ENCODE measurements at regions not wholly inside any gene's neighbourhood (a gene's known extent, or its start where the extent isn't known, plus 50 kb on each side); places are given as distances from the start of the nearest gene placed in this dataset.

- TF ChIP-seq CTCF (IDR thresholded peaks at IDR 0.05) (no peak), POLR2A (IDR thresholded peaks at IDR 0.05) (no peak), EP300 (IDR thresholded peaks at IDR 0.05) (no peak), POLR2AphosphoS5 (IDR thresholded peaks at IDR 0.05) (no peak)
- H3K9me3 ChIP-seq = no peaks in the 10 kb centered on the region
- DNase-seq = no peak
- no peak overlapping the region for H3K27ac ChIP-seq
- ATAC-seq (ENCODE audit: low FRiP score in 2 of 2) = no peak
- no peaks in the 10 kb centered on the region for H3K4me1 ChIP-seq
- WGBS, 2 donors = 79 to 91% methylated on average over 8 of the region's 8 CpGs
- H3K4me3 ChIP-seq = no peak overlapping the region
- no peaks in the 10 kb centered on the region for H3K27me3 ChIP-seq
- no peaks in the 10 kb centered on the region for H3K36me3 ChIP-seq
Observed at GRCh38 chr16:24643489-24643888, 86.0 kb upstream of the TNRC6A start.

GRCh38 chr16:24645739-24646645, 83.5 kb upstream of the TNRC6A start:
- no peaks in the 10 kb centered on the region for H3K9me3 ChIP-seq
- no peaks in the 10 kb centered on the region for H3K27me3 ChIP-seq
- ATAC-seq (ENCODE audit: low FRiP score in 2 of 2) (peak in 1 of 2 donors; percentile 93), DNase-seq (no peak)
- H3K27ac ChIP-seq = no peak overlapping the region
- 74 to 84% methylated on average over 5 of the region's 5 CpGs for WGBS, 2 donors
- no peaks in the 10 kb centered on the region for H3K36me3 ChIP-seq
- TF ChIP-seq CTCF (IDR thresholded peaks at IDR 0.05) (no peak), POLR2AphosphoS5 (IDR thresholded peaks at IDR 0.05) (peak in 1 of 2 donors; percentile 43), EP300 (IDR thresholded peaks at IDR 0.05) (peak in 1 of 4 donors; percentile 9), POLR2A (IDR thresholded peaks at IDR 0.05) (no peak)
- no peaks in the 10 kb centered on the region for H3K4me1 ChIP-seq
- H3K4me3 ChIP-seq = no peak overlapping the region

GRCh38 chr16:24646646-24646995, 82.8 kb upstream of the TNRC6A start:
- H3K36me3 ChIP-seq = no peaks in the 10 kb centered on the region
- no peak overlapping the region for H3K27ac ChIP-seq
- no peaks in the 10 kb centered on the region for H3K9me3 ChIP-seq
- no peaks in the 10 kb centered on the region for H3K4me1 ChIP-seq
- TF ChIP-seq CTCF (IDR thresholded peaks at IDR 0.05) (no peak), EP300 (IDR thresholded peaks at IDR 0.05) (no peak), POLR2AphosphoS5 (IDR thresholded peaks at IDR 0.05) (no peak), POLR2A (IDR thresholded peaks at IDR 0.05) (no peak)
- no peak for DNase-seq
- WGBS, 2 donors = 75 to 82% methylated on average over 2 of the region's 2 CpGs
- ATAC-seq (ENCODE audit: low FRiP score in 2 of 2) = peak in 1 of 2 donors; percentile 51
- no peaks in the 10 kb centered on the region for H3K27me3 ChIP-seq
- no peak overlapping the region for H3K4me3 ChIP-seq

GRCh38 chr16:24652209-24652712, 77.2 kb upstream of the TNRC6A start:
- no peak overlapping the region for H3K4me3 ChIP-seq
- TF ChIP-seq EP300 (IDR thresholded peaks at IDR 0.05) (no peak), CTCF (IDR thresholded peaks at IDR 0.05) (no peak), POLR2A (IDR thresholded peaks at IDR 0.05) (no peak), POLR2AphosphoS5 (IDR thresholded peaks at IDR 0.05) (no peak)
- 76 to 77% methylated on average over 4 of the region's 4 CpGs for WGBS, 2 donors

More at GRCh38 chr16:24652209-24652712, 77.2 kb upstream of the TNRC6A start:
- ATAC-seq (ENCODE audit: low FRiP score in 2 of 2) = no peak
- H3K27ac ChIP-seq = no peak overlapping the region
- no peaks in the 10 kb centered on the region for H3K4me1 ChIP-seq
- H3K27me3 ChIP-seq = no peaks in the 10 kb centered on the region
- DNase-seq = no peak
- no peaks in the 10 kb centered on the region for H3K36me3 ChIP-seq
- no peaks in the 10 kb centered on the region for H3K9me3 ChIP-seq

Measured in upper lobe of left lung (tissue), 6 donors.